Endothelial cell of umbilical vein (primary cell): ENCODE measurements at regions not wholly inside any gene's neighbourhood (a gene's known extent, or its start where the extent isn't known, plus 50 kb on each side); places are given as distances from the start of the nearest gene placed in this dataset.

Source experiments
- CTCF ChIP-seq, 2 donors: IDR thresholded peaks; 1 replicate in 1 of 2; 2 replicates in 1 of 2; pipeline ENCODE4 v1.5.1; 2011; ENCODE audit warnings: low read length in 2 of 2, mild to moderate bottlenecking in 2 of 2, moderate library complexity in 2 of 2, control low read depth in 1 of 2, inconsistent platforms in 1 of 2, low read depth in 1 of 2; ENCODE audit not compliant: insufficient read depth in 1 of 2; ENCODE audit errors: extremely low read depth in 1 of 2
- EZH2 ChIP-seq: IDR thresholded peaks from 2 replicates; pipeline ENCODE4 v1.6.1; 2012; ENCODE audit warnings: borderline replicate concordance, low read depth, mild to moderate bottlenecking, moderate library complexity, low read length, inconsistent platforms; ENCODE audit not compliant: severe bottlenecking

GRCh38 chr3:161695811-161696210 lies 199.2 kb downstream of the OTOL1 start:
- TF ChIP-seq EZH2 (no peak), CTCF (IDR thresholded peaks at IDR 0.05; ENCODE audit: extremely low read depth in 1 of 2, insufficient read depth in 1 of 2, low read depth in 1 of 2, low read length in 2 of 2) (no peak)
